GM21576 (cell line): ENCODE measurements at regions not wholly inside any gene's neighbourhood (a gene's known extent, or its start where the extent isn't known, plus 50 kb on each side); places are given as distances from the start of the nearest gene placed in this dataset.

ENCODE experiments used
- ATAC-seq: cut with Tn5 transposase; IDR thresholded peaks from one replicate; pipeline ENCODE4 v1.9.1; 2021; ENCODE audit warnings: mild to moderate bottlenecking, moderate library complexity; ENCODE audit not compliant: unreplicated experiment

DNA sequence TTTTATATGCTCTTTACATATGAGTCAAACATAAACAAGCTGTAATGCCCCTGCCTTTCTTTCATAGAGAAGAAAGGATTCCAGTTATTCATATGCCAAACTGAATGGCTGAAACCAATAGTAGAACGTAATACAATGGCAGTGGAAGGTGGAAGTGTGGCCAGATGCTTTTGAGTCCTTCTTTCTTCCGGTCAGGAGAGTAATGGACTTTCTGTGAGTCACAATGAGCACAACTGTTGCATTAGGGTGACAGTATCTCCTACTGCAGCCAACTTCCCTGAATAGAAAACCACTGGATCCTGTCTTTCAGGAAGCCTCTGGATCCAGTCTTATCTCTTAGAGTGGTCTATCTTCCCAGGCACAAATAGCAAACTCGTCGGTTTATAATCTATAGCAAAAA is 855.2 kb downstream of the MAT2B start:
- ATAC-seq = no peak

DNA sequence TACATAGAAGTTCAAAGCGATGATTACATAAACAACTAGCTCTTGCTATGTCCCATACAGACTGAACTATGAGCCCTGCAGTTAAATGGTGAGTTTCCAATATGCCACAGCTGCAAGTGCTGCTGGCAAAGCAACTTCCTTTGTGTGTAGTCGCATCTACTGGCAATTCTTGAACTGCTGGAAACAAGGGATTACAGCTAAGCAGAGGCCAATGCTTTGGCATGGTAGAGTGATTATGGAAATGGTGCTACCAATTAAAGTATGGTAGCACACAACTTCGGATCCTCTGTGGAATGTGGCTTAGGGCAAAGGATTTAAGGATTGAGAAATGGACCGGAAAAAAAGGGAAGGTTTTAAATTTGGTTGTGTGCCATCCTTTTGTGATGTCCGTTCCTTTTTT is 856.6 kb downstream of the MAT2B start:
- no peak for ATAC-seq

DNA sequence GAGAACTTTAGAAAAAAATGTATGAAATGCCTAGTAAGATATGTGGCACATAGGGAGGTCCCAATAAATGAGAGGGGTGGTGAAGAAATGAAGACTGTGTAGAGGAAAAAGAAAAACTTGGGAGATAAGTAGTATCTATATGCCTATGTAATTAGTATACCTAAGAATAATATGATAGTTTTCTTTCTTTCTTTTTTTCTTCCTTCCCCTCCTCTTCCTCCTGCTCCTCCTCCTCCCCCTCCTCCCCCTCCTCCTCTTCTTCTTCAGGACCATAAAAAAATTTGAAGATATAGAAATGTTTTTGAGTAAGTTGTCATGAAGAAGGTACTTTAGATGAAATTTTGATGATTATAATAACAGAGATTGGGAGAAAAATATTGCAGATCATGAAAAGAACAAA is 857.4 kb downstream of the MAT2B start:
- ATAC-seq = no peak

DNA sequence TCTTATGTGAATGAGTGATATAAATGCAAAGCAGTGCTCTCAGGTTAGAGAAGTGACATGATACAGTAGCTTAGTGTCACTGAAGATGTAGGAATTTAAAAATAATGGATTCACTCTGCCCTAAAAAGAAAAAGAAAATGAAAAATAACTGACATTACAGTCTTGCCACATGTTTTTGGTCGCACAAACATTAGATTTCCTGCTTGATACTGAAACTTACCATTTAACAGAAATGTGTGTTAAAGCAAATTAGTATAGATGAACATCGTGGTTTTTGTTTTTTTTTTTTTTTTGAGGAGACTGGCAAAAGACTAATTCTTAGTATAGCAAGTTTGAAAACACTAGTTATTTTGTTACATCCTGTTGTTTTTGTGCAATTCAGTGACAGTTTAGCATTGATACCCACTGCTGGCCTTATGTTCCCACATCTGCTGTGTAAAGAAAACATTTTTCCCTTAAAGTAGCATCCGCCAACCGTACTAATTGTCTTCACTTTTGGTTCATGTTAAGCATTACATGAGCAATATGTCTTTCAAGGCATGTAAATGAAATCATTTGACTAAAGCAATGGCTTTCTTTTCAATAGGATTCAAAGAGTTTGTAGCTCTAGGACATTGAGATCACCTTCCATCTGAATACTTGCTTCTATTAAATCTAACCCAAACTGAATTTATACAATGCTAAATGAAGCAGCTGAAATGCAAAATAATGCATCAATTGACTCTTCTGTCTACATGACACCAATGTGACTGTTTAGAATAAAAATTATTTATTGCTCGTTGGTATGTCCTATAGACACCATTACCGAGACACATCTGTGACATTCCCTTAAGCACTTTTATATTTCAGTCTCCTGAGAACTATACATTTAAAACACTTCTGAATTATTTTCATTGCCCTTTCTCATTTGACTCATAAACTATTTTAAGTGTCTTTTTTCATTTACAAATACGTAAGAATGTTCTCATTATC is 859.1 kb downstream of the MAT2B start:
- ATAC-seq = no peak

DNA sequence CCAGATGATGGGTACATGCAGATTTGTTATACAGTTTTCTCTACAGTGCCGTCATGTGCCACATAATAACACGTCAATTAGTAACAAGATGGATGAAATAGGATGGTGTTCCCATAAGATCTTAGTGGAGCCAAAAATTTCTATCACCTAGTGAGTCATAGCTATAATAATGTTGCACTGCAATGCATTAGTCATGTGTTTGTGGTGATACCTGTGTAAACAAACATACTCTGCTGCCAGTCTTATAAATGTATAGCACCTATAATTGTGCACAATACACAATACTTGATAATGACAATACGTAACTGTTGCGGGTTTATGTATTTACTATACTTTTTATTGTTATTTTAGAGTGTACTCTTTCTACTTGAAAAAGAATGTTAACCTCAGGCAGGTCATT is 865.4 kb downstream of the MAT2B start:
- ATAC-seq = no peak

DNA sequence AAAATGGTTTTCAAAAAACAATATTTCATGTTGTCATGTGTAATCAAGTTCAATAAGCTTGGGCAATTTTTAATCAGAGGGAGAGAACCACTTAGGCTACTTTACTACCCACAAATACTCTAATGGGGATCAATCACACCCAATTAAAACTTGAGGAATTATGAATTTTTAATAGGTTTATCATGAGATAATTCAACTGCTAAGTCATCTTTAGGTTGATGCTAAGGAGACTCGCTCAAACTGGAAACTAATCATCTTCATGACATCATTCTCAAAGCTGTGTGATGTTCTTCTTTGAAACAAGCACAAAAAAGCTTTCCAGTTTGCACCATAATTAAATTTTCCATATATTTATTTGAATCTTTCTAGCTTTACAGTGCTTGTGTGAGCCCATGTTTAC is 867.5 kb downstream of the MAT2B start:
- ATAC-seq = no peak

DNA sequence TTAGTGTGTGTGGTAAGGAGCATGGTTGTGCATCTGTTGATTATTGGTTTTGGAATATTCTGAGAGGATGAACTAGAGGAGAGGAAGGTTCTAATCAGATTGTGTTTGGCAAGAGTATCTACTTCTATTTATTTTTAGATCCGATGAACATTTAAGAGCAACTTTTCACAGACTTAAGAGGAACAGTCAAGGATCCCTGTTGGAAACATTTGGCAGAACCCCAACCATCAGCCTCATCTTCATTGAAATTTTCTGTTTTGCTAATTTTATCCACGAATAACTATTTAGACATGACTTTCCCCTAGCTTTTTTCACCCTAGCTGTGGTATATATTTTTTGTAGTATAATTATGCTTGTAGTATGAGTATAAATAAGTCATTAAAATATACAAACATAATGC is 868.5 kb downstream of the MAT2B start:
- no peak for ATAC-seq

DNA sequence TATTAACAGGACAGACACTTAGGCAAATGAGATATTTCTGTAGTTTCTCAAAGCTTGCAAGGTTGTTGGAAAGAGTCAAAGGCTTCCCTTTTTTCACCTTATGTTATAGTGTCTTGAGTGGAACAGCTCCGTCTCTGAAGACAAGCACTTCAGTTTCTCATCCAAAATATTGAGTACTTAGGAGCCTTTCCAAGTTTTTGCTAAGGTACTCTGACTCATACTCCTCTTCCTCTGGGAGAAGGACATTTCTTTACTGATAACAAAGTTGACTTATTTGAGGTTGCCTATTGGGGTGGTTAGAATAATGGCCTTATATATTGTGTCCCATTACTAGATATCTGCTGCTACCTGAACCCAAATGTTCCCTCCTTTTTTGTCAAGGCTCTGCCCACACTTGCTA is 869.6 kb downstream of the MAT2B start:
- no peak for ATAC-seq

DNA sequence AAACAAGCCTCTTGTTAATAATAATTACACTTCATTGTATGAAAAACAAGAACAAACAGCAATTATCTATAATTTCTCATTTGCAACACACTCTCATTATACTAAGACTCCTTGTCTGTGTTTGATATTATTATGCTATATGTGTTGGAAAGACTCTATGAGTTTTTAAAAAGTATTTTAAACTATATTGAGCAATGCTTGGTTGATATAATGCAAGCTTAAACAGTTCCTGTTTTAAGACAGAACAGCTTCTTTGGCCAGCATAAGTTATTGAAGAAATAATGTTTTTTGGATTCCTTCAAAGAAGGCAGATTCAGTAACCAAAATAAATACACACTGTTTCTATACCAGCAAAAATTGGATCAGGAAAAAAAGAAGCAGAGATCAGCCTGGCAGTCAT is 871.4 kb downstream of the MAT2B start:
- ATAC-seq = no peak

DNA sequence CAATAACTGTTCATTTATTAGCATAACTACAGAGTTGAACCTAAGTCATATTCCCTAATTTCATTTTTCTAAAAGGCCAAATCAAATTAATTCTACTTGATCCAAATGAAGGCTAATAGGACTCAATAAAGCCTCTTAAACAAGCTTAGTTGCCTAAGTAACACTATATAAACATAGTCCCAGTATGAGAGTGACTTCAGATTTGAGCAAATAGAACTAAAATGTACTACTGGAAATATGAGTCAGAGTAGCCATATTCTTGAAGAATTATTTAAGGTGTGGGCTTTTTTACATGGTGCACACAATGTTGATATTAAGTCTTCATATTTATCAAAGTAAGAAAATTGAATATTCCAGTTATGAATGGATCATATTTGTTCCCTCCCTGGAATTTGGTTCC is 872.3 kb downstream of the MAT2B start:
- no peak for ATAC-seq

DNA sequence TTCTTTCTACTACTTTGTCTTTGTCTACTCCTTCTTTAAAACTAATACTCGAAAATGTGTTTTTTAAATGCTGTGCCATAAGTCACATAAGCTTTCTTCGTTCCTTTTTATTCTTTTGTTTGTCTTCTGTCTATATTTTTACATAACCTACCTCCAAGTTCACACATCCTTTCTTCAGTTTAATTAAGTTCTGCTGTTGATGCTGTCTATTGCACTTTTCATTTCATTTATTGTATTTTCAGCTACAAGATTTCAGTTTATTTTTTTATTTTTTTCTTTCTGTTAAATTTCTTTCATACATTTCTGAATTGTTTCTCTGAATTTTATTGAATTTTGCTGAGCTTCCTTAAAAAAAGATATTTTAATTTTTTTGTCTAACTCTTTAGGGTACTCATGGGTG is 878.2 kb downstream of the MAT2B start:
- no peak for ATAC-seq

DNA sequence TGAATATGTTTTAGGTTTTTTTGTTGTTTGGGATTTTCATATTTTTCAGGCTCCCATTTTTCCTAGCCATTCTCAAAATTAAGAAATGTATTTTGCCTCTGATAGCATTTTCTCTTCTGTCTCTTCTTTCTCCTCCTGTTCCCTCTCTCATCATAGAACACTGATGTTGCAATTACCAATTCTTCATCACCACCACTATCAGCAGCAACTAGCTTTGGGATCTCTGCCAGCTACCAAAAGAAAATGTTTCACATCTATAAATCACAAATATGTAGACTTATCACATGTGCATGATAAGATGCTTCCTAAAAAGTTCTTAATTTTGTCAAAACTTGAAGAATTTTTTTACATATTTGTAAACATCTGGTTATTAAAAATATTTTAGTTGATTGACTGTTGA is 887.1 kb downstream of the MAT2B start:
- no peak for ATAC-seq

DNA sequence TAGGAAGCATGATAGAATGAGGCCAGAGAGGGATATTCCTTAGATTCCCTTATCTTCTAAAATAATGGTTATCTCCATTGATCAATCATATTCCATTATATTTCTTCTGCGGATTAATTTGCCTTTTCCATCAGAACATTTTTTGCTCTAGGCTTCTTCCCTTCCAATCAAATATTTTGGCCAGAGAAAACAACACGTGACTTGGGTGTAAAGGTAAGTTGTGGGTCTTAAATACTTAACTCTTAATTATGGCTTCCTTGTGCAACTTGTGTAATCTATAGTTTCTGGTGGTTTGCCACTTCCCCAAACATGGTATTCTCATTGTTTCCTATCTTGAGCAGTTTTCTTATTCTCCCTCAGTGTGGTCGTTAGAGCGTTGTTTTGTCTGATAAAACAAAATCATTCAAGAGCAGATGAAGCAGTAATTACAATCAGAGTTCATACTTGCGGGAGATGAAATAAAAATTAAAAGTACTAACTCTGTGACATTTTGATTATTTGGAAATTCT is 889.3 kb downstream of the MAT2B start:
- ATAC-seq = no peak

DNA sequence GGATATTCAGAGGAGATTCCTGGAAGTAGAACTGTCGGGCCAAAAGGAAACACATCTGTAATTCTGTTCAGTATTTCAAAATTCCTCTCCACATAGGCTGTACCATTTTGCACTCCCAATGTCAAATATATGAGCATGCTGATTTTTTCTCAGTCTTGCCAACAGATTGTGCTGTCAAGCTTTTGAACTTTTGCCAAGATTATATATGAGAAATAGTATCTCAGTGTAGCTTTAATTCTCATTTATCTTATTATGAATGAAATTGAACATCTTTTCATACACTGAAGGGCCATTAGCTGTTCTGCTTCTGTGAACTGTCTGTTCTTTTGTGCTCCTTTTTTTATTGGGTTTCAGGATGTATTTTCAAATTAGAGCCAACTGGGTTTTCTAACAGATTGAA is 907.1 kb downstream of the MAT2B start:
- ATAC-seq = no peak

DNA sequence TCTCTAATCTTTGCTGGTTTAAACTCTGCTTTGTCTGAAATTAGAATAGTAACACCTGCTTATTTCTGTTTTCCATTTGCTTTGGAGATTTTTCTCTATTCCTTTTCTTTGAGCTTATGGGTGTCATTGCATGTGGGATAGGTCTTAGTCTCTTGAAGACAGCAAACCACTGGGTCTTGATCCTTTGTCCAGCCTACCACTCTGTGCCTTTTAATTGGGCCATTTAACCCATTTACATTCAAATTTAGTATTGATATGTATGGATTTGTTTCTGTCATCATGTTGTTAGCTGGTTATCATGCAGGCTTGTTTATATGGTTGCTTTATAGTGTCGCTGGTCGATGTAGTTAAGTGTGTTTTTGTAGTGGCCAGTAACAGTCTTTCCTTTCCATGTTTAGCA is 914.7 kb downstream of the MAT2B start:
- ATAC-seq = no peak

DNA sequence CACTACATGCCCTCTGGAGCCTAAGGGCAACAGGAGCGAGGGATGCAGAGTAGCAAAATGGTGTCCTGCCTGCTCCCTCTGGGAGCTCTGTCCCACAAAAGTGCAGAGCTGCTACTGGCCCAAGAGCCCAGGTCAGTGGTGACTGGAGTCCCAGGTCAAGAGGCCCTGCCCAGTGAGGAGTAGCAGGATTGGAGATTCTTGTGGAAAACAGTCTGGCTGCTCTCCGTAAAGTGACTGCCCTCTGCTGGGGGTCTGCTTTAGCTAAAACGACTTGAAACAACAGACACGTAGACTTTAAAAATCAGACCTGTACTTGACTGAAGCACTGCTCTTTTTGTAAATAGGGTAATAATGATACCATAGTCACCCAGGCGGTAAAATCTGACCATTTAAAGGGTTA is 917.0 kb downstream of the MAT2B start:
- no peak for ATAC-seq

DNA sequence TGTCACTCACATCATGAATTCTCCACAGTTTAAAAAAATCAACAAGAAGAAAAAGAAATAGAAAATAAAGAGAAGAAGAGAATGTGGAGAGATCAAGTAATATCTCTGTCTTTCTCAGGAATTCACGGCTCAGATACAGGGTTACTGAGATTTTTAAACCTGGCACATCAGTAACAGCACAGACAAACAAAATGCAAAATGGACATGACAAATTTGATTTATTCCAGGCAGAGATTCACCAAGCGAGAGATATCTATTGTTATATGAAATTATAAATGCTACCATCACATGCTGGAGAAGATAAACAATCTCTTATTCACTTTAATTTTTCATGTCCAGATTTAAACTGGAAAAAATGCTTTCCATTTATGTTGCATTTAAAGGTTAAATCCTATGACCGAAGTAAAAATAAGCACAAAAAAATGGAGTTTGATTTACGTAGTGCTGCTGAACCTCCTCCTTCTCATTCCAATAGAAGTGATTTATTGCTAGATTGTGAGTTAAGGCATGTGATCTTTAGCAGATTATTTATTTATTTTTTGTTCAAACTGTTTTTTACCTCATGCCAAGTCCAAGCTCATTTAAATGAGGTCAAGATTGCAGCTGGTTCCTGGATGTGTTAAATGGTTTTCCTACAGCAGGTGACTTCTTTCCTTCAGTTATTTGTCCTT is 926.4 kb downstream of the MAT2B start:
- no peak for ATAC-seq

DNA sequence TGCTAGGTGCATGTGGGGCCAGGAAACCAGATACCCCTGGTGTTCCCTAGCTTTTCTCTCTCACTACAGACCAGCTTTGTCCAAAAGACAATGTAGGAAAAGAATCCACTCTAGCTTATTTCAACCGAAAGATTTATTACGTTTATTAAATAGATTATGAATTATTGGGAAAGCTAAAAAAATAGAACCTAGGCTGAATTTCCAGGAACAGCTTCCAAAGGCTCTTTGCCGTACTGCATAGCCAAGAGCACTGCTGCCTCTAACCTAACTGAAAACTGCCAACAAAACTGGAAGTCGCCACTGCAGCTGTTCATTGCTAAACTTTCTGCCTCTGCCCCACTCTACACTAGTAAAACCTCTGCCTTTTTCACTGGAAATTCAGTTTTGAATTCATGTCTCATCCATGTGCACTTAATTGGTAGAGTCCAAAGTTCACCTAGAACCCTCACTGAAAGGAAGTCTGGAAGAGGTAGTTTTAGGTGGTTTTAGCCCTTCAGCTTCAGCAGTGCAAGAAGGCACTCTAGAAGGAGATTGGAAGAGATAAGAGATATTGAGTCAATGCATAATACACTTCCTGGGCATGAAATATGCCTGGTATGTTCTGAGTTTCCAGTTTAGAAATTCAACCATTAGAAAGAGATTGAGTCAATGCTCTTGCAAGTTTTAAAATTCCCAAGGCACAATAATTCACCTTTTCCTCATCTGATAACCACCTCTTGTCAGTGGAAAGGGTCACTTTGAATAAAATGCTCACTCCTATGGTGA is 927.9 kb downstream of the MAT2B start:
- ATAC-seq = no peak

DNA sequence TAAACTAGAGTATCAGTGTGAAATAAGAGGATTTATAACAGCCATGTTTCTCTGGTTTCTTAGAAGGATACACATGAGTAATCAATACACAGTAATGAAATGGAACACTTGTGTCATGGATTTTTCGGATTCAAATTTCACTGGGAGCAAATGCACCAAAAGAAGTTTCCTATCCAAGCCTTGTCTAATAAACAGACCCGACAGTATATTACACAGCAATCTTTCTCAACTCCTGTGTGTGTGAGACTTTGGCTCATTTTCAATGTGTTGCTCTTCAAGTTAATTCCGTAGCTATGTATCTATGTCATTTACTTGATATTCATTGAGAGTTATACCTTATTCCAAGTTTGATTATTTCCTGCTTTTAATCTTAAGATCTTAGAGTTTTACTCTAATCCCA is 930.2 kb downstream of the MAT2B start:
- no peak for ATAC-seq

DNA sequence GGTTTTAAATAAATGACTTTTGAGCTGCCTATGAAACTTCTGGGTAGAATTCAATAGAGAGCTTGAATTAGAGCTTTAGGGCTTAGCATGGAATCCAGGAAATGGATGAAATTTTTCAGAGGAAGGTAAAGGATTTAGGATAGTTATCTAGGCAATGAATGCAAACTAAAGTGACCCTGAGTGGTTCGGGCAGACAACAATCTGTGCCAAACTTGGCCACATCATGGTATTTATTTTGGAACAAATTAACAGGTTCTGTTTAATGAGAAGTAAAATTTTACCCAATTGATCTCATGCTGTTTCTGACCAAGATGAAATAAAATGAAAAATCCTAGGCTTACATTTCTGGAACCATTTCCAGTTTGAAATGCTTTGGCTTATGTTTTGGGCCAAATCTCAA is 934.4 kb downstream of the MAT2B start:
- ATAC-seq = no peak

DNA sequence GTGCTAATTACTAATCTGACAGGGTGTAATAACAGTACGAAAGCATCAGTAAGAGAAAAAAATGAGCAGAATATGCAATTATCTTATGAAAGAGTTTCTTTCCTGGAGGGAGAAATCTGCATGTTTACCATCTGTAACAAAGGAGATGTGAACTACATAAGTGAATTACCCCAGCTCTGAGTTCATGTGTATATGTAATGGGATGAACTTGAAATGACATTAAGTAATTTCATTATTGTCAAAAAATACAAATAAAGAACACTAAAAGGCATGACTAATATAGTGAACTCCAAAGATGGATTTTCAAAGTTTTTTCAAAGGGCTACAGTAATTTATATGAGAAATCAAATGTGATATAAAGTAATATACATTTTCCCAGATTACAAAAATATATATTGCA is 944.0 kb downstream of the MAT2B start:
- no peak for ATAC-seq
